ENCODE measurements at regions not wholly inside any gene's neighbourhood (a gene's known extent, or its start where the extent isn't known, plus 50 kb on each side); places are given as distances from the start of the nearest gene placed in this dataset.

DNA sequence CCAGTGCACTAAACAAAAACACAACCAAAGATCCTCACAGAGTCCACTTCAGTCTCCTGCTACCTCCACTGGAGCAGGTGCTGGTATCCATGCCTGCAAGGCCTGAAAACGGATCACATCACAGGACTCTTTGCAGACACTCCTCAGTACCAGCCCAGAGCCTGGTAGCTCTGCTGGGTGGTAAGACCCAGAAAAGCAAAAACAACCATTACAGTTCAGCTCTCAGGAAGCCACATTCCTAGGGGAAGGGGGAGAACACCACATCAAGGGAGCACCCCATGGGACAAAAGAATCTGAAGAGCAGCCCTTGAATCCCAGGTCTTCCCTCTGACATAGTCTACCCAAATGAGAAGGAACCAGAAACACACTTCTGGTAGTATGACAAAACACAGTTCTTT lies 52.5 kb upstream of the PFN2 start:
- no peak overlapping the region for H3K27ac ChIP-seq (ENCODE audit: low read length in 2 of 2)
- no peaks in the 10 kb centered on the region for H4K20me1 ChIP-seq (ENCODE audit: control insufficient read depth, insufficient read depth, low read length, poor library complexity, severe bottlenecking)
- POLR2A ChIA-PET: no interaction called here
- ATAC-seq (ENCODE audit: low read depth) (no peak), DNase-seq (no peak)
- CTCF ChIA-PET: no interaction called here
- H3K27me3 Mint-ChIP-seq: peaks cover 30% of the 10 kb centered on the region
- H3K4me1 ChIP-seq (ENCODE audit: control insufficient read depth in 2 of 2, insufficient read depth in 2 of 2, low read length in 2 of 2): peaks cover 0 to 4% of the 10 kb centered on the region in 2 donors
- no peak overlapping the region for H3K27ac Mint-ChIP-seq
- no peaks in the 10 kb centered on the region for H3K79me2 ChIP-seq (ENCODE audit: control insufficient read depth, insufficient read depth, low read length)
- no peak overlapping the region for H2AFZ ChIP-seq (ENCODE audit: insufficient read depth, low read depth, low read length, poor library complexity, severe bottlenecking)
- H3K36me3 ChIP-seq (replicated peaks in 1 of 2; ENCODE audit: control extremely low read depth in 1 of 2, control insufficient read depth in 1 of 2, extremely low read depth in 1 of 2, insufficient read depth in 2 of 2, low read length in 1 of 2): no peaks in the 10 kb centered on the region
- H3K4me3 Mint-ChIP-seq: no peak overlapping the region
- peaks cover 0 to 12% (median 1%) of the 10 kb centered on the region in 3 donors for H3K9me3 ChIP-seq (ENCODE audit: control extremely low read depth in 1 of 3, control insufficient read depth in 2 of 3, insufficient read depth in 1 of 3, low read length in 2 of 3)
- intact Hi-C loops (cut with micrococcal nuclease): no loop called here
- TF ChIP-seq, protein P1, sequence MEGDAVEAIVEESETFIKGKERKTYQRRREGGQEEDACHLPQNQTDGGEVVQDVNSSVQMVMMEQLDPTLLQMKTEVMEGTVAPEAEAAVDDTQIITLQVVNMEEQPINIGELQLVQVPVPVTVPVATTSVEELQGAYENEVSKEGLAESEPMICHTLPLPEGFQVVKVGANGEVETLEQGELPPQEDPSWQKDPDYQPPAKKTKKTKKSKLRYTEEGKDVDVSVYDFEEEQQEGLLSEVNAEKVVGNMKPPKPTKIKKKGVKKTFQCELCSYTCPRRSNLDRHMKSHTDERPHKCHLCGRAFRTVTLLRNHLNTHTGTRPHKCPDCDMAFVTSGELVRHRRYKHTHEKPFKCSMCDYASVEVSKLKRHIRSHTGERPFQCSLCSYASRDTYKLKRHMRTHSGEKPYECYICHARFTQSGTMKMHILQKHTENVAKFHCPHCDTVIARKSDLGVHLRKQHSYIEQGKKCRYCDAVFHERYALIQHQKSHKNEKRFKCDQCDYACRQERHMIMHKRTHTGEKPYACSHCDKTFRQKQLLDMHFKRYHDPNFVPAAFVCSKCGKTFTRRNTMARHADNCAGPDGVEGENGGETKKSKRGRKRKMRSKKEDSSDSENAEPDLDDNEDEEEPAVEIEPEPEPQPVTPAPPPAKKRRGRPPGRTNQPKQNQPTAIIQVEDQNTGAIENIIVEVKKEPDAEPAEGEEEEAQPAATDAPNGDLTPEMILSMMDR (IDR thresholded peaks at IDR 0.05): no peak
- TF ChIP-seq EZH2 (IDR thresholded peaks at IDR 0.05; ENCODE audit: borderline replicate concordance, insufficient read depth, low read depth, low read length, poor library complexity, severe bottlenecking): no peak
- no peak overlapping the region for H3K4me2 ChIP-seq (replicated peaks; ENCODE audit: low read depth, low read length, poor library complexity, severe bottlenecking)
- 83% methylated on average over 1 of the region's 1 CpG for WGBS (ENCODE audit: insufficient coverage)
- H3K4me1 Mint-ChIP-seq: peaks cover 5% of the 10 kb centered on the region
- no peak overlapping the region for H3K9ac ChIP-seq (ENCODE audit: low read length)
- H3K27me3 ChIP-seq (replicated peaks in 1 of 4; ENCODE audit: control extremely low read depth in 1 of 4, control insufficient read depth in 3 of 4, insufficient read depth in 4 of 4, low read length in 3 of 4): peaks cover 0 to 3% (median 0%) of the 10 kb centered on the region in 4 experiments
- H3K4me3 ChIP-seq (ENCODE audit: control extremely low read depth in 1 of 5, extremely low read depth in 1 of 5, insufficient read depth in 1 of 5, low read depth in 2 of 5, low read length in 4 of 5): no peak overlapping the region
- H3K9me3 Mint-ChIP-seq (ENCODE audit: insufficient read depth): peaks cover 9% of the 10 kb centered on the region

DNA sequence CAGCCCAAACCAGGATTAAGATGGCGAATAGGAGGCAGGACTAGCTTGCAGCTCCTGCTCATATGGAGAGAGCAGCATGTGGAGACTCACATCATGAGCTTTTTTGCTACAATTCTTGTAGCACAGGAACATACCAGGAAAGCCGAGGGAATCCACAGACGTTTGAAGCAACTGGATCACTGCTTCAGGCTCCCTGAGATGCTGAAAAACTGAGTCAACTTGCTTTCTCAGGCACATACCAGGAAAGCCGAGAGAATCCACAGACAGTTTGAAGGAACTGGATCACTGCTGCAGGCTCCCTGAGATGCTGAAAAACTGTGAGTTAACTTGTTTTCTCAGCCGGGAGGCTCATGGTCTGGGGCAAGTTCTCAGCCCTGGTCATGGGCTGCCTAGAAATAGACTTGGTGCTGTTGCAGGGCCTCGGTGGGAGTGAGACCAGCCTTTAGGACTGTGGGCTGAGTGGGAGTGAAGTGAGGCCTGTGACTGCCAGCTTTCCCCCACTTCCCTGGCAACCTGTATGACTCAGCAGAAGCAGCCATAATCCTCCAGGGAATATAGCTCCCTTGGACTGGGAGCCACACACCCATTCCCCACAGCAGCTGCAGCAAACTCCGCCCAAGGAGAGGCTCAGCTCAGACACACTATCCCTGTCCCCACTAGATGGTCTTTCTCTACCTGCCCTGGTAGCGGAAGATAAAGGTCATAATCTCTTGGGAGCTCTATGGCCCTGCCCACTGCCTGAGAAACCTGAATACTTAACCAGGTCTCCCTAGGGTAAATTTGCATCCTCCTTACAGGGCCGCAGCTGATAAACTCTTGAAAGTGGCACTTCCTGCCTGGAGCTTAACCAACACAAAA lies 51.9 kb upstream of the PFN2 start:
- peaks cover 28% of the 10 kb centered on the region for H3K27me3 Mint-ChIP-seq
- TF ChIP-seq, protein P1 (IDR thresholded peaks at IDR 0.05): no peak
- TF ChIP-seq EZH2 (IDR thresholded peaks at IDR 0.05; ENCODE audit: borderline replicate concordance, insufficient read depth, low read depth, low read length, poor library complexity, severe bottlenecking): no peak
- Histone ChIP-seq H3K9ac (ENCODE audit: low read length) (no peak overlapping the region), H4K20me1 (ENCODE audit: control insufficient read depth, insufficient read depth, low read length, poor library complexity, severe bottlenecking) (no peaks in the 10 kb centered on the region), H3K4me2 (replicated peaks; ENCODE audit: low read depth, low read length, poor library complexity, severe bottlenecking) (no peak overlapping the region), H3K4me3 (ENCODE audit: control extremely low read depth in 1 of 5, extremely low read depth in 1 of 5, insufficient read depth in 1 of 5, low read depth in 2 of 5, low read length in 4 of 5) (no peak overlapping the region), H3K4me1 (ENCODE audit: control insufficient read depth in 2 of 2, insufficient read depth in 2 of 2, low read length in 2 of 2) (peaks cover 0 to 4% of the 10 kb centered on the region in 2 donors), H3K27me3 (replicated peaks in 1 of 4; ENCODE audit: control extremely low read depth in 1 of 4, control insufficient read depth in 3 of 4, insufficient read depth in 4 of 4, low read length in 3 of 4) (peaks cover 0 to 3% (median 0%) of the 10 kb centered on the region in 4 experiments), H3K9me3 (ENCODE audit: control extremely low read depth in 1 of 3, control insufficient read depth in 2 of 3, insufficient read depth in 1 of 3, low read length in 2 of 3) (peaks cover 0 to 12% (median 1%) of the 10 kb centered on the region in 3 donors), H3K79me2 (ENCODE audit: control insufficient read depth, insufficient read depth, low read length) (no peaks in the 10 kb centered on the region), H3K27ac (ENCODE audit: low read length in 2 of 2) (no peak overlapping the region), H3K36me3 (replicated peaks in 1 of 2; ENCODE audit: control extremely low read depth in 1 of 2, control insufficient read depth in 1 of 2, extremely low read depth in 1 of 2, insufficient read depth in 2 of 2, low read length in 1 of 2) (no peaks in the 10 kb centered on the region), H2AFZ (ENCODE audit: insufficient read depth, low read depth, low read length, poor library complexity, severe bottlenecking) (no peak overlapping the region)
- H3K4me1 Mint-ChIP-seq: peaks cover 5% of the 10 kb centered on the region
- 78% methylated on average over 8 of the region's 9 CpGs for WGBS (ENCODE audit: insufficient coverage)
- ChIA-PET POLR2A (no interaction called here), CTCF (no interaction called here)
- H3K27ac Mint-ChIP-seq: no peak overlapping the region
- peaks cover 9% of the 10 kb centered on the region for H3K9me3 Mint-ChIP-seq (ENCODE audit: insufficient read depth)
- no peak overlapping the region for H3K4me3 Mint-ChIP-seq
- intact Hi-C loops (cut with micrococcal nuclease): no loop called here
- DNase-seq (no peak), ATAC-seq (ENCODE audit: low read depth) (no peak)
